Upper lobe of left lung (tissue), 6 donors: ENCODE measurements at regions not wholly inside any gene's neighbourhood (a gene's known extent, or its start where the extent isn't known, plus 50 kb on each side); places are given as distances from the start of the nearest gene placed in this dataset.

Source experiments
- ATAC-seq, 2 donors: fragments of 200-7000 bp; cut with Tn5 transposase; one replicate each; pipeline ENCODE4 v1.9.1; 2022; ENCODE audit warnings: mild to moderate bottlenecking in 2 of 2, moderate library complexity in 2 of 2; ENCODE audit not compliant: low FRiP score in 2 of 2
- DNase-seq, 2 donors: peaks; one replicate each; pipeline ENCODE4 v3.0.0-alpha.2; 2019 to 2020
- H3K27ac ChIP-seq, 4 donors: fragments of 200-600 bp; sonication (generic); one replicate each; pipeline ENCODE4 v1.5.1; 2016 to 2019
- H3K27me3 ChIP-seq, 4 donors: fragments of 200-600 bp; sonication (generic); one replicate each; pipeline ENCODE4 v1.5.1; 2017 to 2019
- H3K36me3 ChIP-seq, 4 donors: fragments of 200-600 bp; sonication (generic); one replicate each; pipeline ENCODE4 v1.5.1; 2016 to 2019
- H3K4me1 ChIP-seq, 4 donors: fragments of 200-600 bp; sonication (generic); one replicate each; pipeline ENCODE4 v1.5.1; 2018 to 2019
- H3K4me3 ChIP-seq, 4 donors: fragments of 200-600 bp; sonication (generic); one replicate each; pipeline ENCODE4 v1.5.1; 2017 to 2019; ENCODE audit warnings: mild to moderate bottlenecking in 2 of 4, moderate library complexity in 1 of 4
- H3K9me3 ChIP-seq, 4 donors: fragments of 200-600 bp; sonication (generic); one replicate each; pipeline ENCODE4 v1.5.1; 2018 to 2019
- EP300 ChIP-seq, 4 donors: sonication (generic); formaldehyde crosslinking; IDR thresholded peaks; one replicate each; pipeline ENCODE4 v1.5.1; 2017; ENCODE audit warnings: antibody characterized with exemption in 4 of 4, control low read depth in 2 of 4
- POLR2A ChIP-seq, 4 donors: fragments of 450-650 bp; IDR thresholded peaks; one replicate each; pipeline ENCODE4 v1.5.1; 2016 to 2017; ENCODE audit warnings: antibody characterized with exemption in 4 of 4, mild to moderate bottlenecking in 2 of 4
- POLR2AphosphoS5 ChIP-seq, 2 donors: sonication (generic); formaldehyde crosslinking; IDR thresholded peaks; one replicate each; pipeline ENCODE4 v1.5.1; 2017; ENCODE audit warnings: antibody characterized with exemption in 2 of 2
- WGBS, 2 donors: methylation state at CpG; one replicate each; pipeline ENCODE4 v1.1.5; 2017 to 2018; 5-methylcytosine and 5-hydroxymethylcytosine counted together
- TF ChIP-seq, protein P1 (sequence below), 6 experiments: fragments of 450-650 bp in 4 of 6; fragments of 200-600 bp in 2 of 6; sonication (generic) in 2 of 6; IDR thresholded peaks; one replicate each; pipeline ENCODE4 v1.5.1; 2016 to 2019; ENCODE audit warnings: antibody characterized with exemption in 6 of 6
- donor health status: DM: no; HTN: no; CAD: no; lungs with moderate emphysema.
- donor health status: DM: no; HTN: yes; CAD: no; lungs with severe emphysema.

DNA sequence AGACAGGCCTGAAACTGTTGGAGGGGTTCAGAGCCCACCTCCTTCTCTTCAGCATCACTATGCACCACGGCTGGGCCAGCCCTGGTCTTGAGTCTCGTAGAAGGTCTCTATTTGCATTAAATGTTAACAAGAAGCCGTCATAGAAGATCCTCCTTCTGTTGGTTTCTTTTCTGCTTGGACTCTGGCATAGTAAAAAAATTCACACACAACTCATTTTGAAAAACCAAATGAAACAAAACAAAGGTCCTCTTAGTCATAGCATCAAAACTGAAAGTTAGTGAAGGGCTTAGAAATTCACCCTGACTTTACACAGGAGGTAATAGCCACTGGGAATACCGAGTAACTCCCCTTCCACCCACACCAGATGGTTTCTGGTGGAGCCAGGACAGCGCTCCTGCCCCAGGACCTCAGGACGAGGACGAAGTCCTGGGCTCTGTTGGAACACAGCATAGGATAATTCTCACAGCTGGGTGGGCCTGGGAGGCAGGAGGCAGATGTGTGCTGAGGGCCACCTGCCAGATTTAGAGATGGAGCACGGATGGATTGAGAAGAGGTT lies 248.4 kb upstream of the KLF6 start:
- Histone ChIP-seq H3K4me3 (no peak overlapping the region), H3K4me1 (peaks cover 8 to 20% (median 16%) of the 10 kb centered on the region in 4 donors), H3K36me3 (no peaks in the 10 kb centered on the region), H3K27me3 (no peaks in the 10 kb centered on the region), H3K27ac (no peak overlapping the region), H3K9me3 (no peaks in the 10 kb centered on the region)
- no peak for ATAC-seq
- no peak for DNase-seq
- WGBS, 2 donors: 83 to 95% methylated on average over 7 to 8 of the region's 8 CpGs
- TF ChIP-seq POLR2A (IDR thresholded peaks at IDR 0.05): no peak
- TF ChIP-seq POLR2AphosphoS5 (IDR thresholded peaks at IDR 0.05): no peak
- TF ChIP-seq EP300 (IDR thresholded peaks at IDR 0.05): no peak
- TF ChIP-seq, protein P1, sequence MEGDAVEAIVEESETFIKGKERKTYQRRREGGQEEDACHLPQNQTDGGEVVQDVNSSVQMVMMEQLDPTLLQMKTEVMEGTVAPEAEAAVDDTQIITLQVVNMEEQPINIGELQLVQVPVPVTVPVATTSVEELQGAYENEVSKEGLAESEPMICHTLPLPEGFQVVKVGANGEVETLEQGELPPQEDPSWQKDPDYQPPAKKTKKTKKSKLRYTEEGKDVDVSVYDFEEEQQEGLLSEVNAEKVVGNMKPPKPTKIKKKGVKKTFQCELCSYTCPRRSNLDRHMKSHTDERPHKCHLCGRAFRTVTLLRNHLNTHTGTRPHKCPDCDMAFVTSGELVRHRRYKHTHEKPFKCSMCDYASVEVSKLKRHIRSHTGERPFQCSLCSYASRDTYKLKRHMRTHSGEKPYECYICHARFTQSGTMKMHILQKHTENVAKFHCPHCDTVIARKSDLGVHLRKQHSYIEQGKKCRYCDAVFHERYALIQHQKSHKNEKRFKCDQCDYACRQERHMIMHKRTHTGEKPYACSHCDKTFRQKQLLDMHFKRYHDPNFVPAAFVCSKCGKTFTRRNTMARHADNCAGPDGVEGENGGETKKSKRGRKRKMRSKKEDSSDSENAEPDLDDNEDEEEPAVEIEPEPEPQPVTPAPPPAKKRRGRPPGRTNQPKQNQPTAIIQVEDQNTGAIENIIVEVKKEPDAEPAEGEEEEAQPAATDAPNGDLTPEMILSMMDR (IDR thresholded peaks at IDR 0.05): no peak

DNA sequence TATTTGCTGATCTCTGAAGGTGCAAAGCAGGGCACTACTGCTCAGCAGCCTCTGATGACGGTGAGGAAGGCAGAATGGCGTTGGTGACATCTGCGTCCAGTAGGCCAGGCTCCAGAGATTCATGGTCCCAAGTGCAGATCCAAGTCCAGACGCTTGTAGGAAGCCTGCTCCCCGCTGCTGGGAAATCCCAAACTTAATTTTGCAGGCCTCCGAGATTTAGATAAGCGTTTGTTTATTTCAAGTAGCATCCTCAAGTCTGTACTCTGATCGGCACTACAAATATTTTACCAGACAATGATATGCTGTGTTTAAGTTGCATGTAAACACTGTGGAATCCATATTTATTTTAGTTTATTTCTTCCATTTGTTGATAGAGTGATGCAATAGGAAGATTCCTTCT lies 244.9 kb upstream of the KLF6 start:
- H3K9me3 ChIP-seq: no peaks in the 10 kb centered on the region
- H3K4me1 ChIP-seq: peaks cover under 1 to 11% (median 8%) of the 10 kb centered on the region in 4 donors
- no peaks in the 10 kb centered on the region for H3K27me3 ChIP-seq
- DNase-seq (no peak), ATAC-seq (no peak)
- TF ChIP-seq, protein P1 (IDR thresholded peaks at IDR 0.05): no peak
- TF ChIP-seq POLR2A (IDR thresholded peaks at IDR 0.05): no peak
- TF ChIP-seq POLR2AphosphoS5 (IDR thresholded peaks at IDR 0.05): no peak
- no peak for TF ChIP-seq EP300 (IDR thresholded peaks at IDR 0.05)
- 59 to 75% methylated on average over 8 of the region's 8 CpGs for WGBS, 2 donors
- H3K36me3 ChIP-seq: no peaks in the 10 kb centered on the region
- no peak overlapping the region for H3K4me3 ChIP-seq
- H3K27ac ChIP-seq: no peak overlapping the region

DNA sequence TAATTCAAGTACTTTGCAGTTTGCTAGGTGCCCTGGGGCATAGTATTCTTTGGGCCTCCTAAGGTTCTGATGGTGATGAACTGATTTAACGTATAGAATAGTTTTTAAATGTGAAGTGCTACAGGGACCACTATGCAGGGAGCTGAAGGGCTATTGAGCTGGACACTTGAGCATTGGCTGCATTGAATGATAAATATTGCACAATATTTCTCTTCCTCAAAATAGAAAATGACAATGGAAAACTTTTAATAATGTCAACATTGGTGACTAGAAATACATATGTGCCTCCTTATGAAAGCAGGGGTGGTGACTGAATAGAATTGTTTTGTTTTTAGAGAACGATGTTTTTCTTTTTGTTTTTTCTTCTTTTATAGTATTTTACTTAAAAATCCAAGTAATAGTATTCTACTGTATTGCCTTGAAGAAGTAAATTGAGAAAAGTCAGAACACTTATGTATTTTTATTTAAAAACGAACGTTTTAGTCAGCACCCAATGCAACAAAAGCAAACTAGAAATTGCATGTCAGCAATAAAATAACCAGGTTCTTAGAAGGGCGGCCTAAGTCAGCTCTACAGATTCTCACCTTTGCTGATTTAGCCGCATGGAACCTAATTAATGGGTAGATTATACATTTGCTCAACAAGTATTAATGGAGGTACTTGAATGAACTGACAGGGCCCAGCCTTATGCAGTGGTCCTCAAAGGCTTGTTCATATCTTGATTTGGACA lies 244.0 kb upstream of the KLF6 start:
- DNase-seq (no peak), ATAC-seq (no peak)
- Histone ChIP-seq H3K27ac (no peak overlapping the region), H3K4me1 (peaks cover 0 to 5% (median 2%) of the 10 kb centered on the region in 4 donors), H3K27me3 (no peaks in the 10 kb centered on the region), H3K4me3 (no peak overlapping the region), H3K9me3 (no peaks in the 10 kb centered on the region), H3K36me3 (no peaks in the 10 kb centered on the region)
- TF ChIP-seq POLR2A (IDR thresholded peaks at IDR 0.05): no peak
- TF ChIP-seq, protein P1 (IDR thresholded peaks at IDR 0.05): no peak
- TF ChIP-seq EP300 (IDR thresholded peaks at IDR 0.05): no peak
- no peak for TF ChIP-seq POLR2AphosphoS5 (IDR thresholded peaks at IDR 0.05)
- WGBS, 2 donors: 91 to 92% methylated on average over 6 of the region's 6 CpGs

DNA sequence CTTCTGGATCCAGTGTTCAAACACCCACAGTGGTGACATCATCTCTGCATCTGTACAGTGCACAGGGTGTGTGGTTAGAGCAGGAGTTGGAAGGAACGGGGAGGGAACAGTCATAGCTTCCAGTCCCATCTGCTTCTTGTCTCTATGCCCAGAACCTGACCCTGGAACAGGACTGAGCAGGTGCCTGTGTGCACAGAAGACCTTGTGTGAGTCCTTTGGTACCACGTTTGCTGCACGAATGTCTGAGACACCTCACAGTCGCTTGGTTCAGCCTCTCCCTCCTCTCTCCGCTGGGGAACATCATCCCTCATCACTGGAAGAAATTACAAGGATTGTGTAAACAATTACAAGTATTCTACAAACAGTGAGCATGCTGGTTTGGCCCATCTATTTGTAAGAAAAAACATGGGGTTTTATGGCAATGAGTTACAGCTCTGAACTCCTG lies 243.0 kb upstream of the KLF6 start:
- 69 to 78% methylated on average over 5 of the region's 5 CpGs for WGBS, 2 donors
- no peak overlapping the region for H3K27ac ChIP-seq
- TF ChIP-seq, protein P1 (IDR thresholded peaks at IDR 0.05): no peak
- TF ChIP-seq POLR2AphosphoS5 (IDR thresholded peaks at IDR 0.05) (no peak), POLR2A (IDR thresholded peaks at IDR 0.05) (no peak), EP300 (IDR thresholded peaks at IDR 0.05) (no peak)
- H3K9me3 ChIP-seq: no peaks in the 10 kb centered on the region
- DNase-seq: no peak
- no peaks in the 10 kb centered on the region for H3K36me3 ChIP-seq
- H3K27me3 ChIP-seq: no peaks in the 10 kb centered on the region
- H3K4me1 ChIP-seq: peaks cover 0 to 5% (median 1%) of the 10 kb centered on the region in 4 donors
- ATAC-seq: no peak
- no peak overlapping the region for H3K4me3 ChIP-seq
